GM06990 (cell line): ENCODE measurements at regions not wholly inside any gene's neighbourhood (a gene's known extent, or its start where the extent isn't known, plus 50 kb on each side); places are given as distances from the start of the nearest gene placed in this dataset.

Source experiments
- DNase-seq: peaks from one replicate; pipeline ENCODE4 v3.0.0-alpha.2; 2011; ENCODE audit not compliant: insufficient read length; ENCODE audit errors: extremely low read depth
- H3K27me3 ChIP-seq: replicated peaks from 2 replicates; pipeline ENCODE4 v1.6.0; 2011; ENCODE audit warnings: low read length; ENCODE audit not compliant: control insufficient read depth, insufficient read depth
- H3K36me3 ChIP-seq: 2 replicates; pipeline ENCODE4 v1.5.1; 2011; ENCODE audit warnings: low read length; ENCODE audit not compliant: control insufficient read depth, insufficient read depth
- H3K4me3 ChIP-seq: replicated peaks from 2 replicates; pipeline ENCODE4 v1.5.1; 2011; ENCODE audit warnings: low read depth, mild to moderate bottlenecking, control low read depth, low read length
- CTCF ChIP-seq: IDR thresholded peaks from 2 replicates; pipeline ENCODE4 v1.5.1; 2011; ENCODE audit warnings: low read length, control low read depth, mild to moderate bottlenecking, inconsistent platforms; ENCODE audit not compliant: insufficient read depth, poor library complexity, severe bottlenecking

- Histone ChIP-seq H3K27me3 (no peaks in the 10 kb centered on the region; the same call in 1 of the 2 replicates), H3K4me3 (no peak overlapping the region), H3K36me3 (no peaks in the 10 kb centered on the region)
- DNase-seq = no peak
- TF ChIP-seq CTCF = no peak
Observed at GRCh38 chr20:2210646-2211552, 84.9 kb upstream of the TGM3 start.

- no peaks in the 10 kb centered on the region for H3K36me3 ChIP-seq
- no peaks in the 10 kb centered on the region for H3K27me3 ChIP-seq
- DNase-seq = no peak
- no peak for TF ChIP-seq CTCF
- H3K4me3 ChIP-seq = no peak overlapping the region
Observed at GRCh38 chr20:2212456-2213015, 83.3 kb upstream of the TGM3 start.

DNA sequence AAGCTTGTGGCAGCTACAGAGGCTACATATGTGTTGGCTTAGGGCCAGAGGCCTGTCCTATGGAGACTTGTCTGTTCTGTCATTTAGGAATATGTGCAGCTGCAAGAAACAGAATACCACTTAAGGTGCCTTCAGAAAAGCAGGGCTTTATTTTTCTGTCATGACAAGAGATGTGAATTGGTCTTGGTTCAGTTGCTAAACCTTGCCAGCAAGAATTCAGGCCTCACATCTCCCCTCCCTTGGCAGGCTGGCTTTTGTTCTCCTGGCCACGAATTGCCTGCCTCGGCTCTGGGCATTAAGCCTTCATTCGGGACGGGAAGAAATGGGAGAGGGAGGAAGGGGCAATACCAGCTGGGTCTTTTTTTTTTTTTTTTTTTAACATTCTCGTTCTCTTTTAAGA lies 82.4 kb upstream of the TGM3 start:
- no peaks in the 10 kb centered on the region for H3K27me3 ChIP-seq
- no peak for TF ChIP-seq CTCF
- DNase-seq = no peak
- no peak overlapping the region for H3K4me3 ChIP-seq
- no peaks in the 10 kb centered on the region for H3K36me3 ChIP-seq

DNA sequence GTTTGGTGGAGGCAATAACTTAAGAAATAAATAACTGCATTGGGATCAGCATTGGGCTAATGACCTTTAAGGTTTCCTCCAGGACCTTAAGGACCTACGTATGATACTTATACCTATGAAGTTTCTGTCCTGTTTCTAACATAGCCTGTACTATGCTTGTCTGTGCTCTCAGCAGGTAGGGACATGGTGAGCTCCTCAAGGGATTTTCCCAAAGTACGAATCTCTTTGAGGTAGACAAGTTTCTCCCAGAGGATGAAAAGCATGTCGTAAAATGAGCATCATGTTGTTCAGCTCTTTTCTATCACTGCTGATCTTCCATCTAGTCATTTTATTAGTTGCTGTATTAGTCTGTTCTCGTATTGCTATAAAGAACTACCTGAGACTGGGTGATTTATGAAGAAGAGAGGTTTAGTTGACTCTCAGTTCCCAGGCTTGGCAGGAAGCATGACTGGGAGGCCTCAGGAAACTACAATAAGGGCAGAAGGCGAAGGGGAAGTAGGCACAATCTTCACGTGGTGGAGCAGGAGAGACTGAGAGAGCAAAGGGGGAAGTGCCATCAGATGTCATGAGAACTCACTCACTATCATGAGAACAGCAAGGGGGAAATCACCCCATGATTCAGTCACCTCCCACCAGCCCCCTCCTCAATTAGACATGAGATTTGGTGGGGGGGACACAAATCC lies 77.8 kb upstream of the TGM3 start:
- H3K36me3 ChIP-seq = no peaks in the 10 kb centered on the region
- DNase-seq = peak; percentile 40
- H3K27me3 ChIP-seq = no peaks in the 10 kb centered on the region
- H3K4me3 ChIP-seq = no peak overlapping the region
- no peak for TF ChIP-seq CTCF

DNA sequence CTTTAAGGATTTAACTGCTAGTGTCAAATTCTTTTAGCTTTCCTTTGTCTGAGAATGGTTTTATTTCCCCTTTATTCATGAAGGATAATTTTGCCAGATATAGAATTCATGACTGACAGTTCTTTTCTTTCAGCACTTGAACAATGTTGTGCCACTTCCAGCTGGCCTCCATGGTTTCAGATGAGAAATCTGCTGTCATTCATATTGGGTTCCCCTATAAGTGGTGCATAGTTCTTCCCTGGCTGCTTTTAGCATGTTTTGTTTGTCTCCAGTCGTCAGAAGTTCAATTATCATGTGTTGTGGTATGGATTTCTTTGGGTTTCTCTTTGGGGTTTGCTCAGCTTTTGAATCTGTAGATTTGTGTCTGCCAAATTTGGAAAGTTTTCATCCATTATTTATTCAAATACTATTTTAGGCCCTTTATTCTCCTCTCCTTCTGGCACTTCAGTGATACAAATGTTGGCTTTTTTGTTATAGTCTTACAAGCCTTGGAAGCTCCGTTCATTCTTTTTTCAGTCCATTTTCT lies 76.3 kb upstream of the TGM3 start:
- DNase-seq = no peak
- H3K4me3 ChIP-seq = no peak overlapping the region
- TF ChIP-seq CTCF = no peak
- H3K27me3 ChIP-seq = no peaks in the 10 kb centered on the region
- H3K36me3 ChIP-seq = no peaks in the 10 kb centered on the region
